ENCODE measurements at regions not wholly inside any gene's neighbourhood (a gene's known extent, or its start where the extent isn't known, plus 50 kb on each side); places are given as distances from the start of the nearest gene placed in this dataset.

- no peak for TF ChIP-seq SIN3A (IDR thresholded peaks at IDR 0.05; ENCODE audit: borderline replicate concordance, insufficient read depth, low read depth, low read length)
- no peak for TF ChIP-seq CTCF (IDR thresholded peaks at IDR 0.05)
- no peak for TF ChIP-seq REST (IDR thresholded peaks at IDR 0.05; ENCODE audit: insufficient read depth in 1 of 2, low read depth in 2 of 2, low read length in 1 of 2)
Observed at GRCh38 chr16:73321853-73322252, 273.9 kb upstream of the ZFHX3 start.

All from Panc1 (cell line).